ENCODE measurements at regions not wholly inside any gene's neighbourhood (a gene's known extent, or its start where the extent isn't known, plus 50 kb on each side); places are given as distances from the start of the nearest gene placed in this dataset.

GRCh38 chr20:60768216-60768615, 483.8 kb upstream of the CDH4 start:
- Histone ChIP-seq H3K27me3 (ENCODE audit: control insufficient read depth in 1 of 2, insufficient read depth in 2 of 2, low read length in 1 of 2) (no peaks in the 10 kb centered on the region), H3K4me1 (ENCODE audit: control insufficient read depth in 1 of 2, insufficient read depth in 2 of 2, low read length in 2 of 2) (no peaks in the 10 kb centered on the region), H3K36me3 (ENCODE audit: control insufficient read depth in 1 of 2, insufficient read depth in 2 of 2, low read length in 1 of 2) (no peaks in the 10 kb centered on the region), H3K27ac (ENCODE audit: low read depth in 1 of 2, low read length in 2 of 2) (no peak overlapping the region), H3K4me3 (ENCODE audit: low read length in 2 of 2) (no peak overlapping the region), H3K9me3 (ENCODE audit: control insufficient read depth, low read length) (peaks cover 2% of the 10 kb centered on the region)
- ATAC-seq (ENCODE audit: low FRiP score), result no peak
- 87% methylated on average over 1 of the region's 1 CpG for WGBS, 2 donors
- intact Hi-C loops (cut with DNase I), result no loop called here
- DNase-seq, result no peak

GRCh38 chr20:60780388-60781025, 471.6 kb upstream of the CDH4 start:
- Histone ChIP-seq H3K9me3 (ENCODE audit: control insufficient read depth, low read length) (peaks cover 5% of the 10 kb centered on the region), H3K27ac (ENCODE audit: low read depth in 1 of 2, low read length in 2 of 2) (no peak overlapping the region), H3K4me3 (ENCODE audit: low read length in 2 of 2) (no peak overlapping the region), H3K4me1 (ENCODE audit: control insufficient read depth in 1 of 2, insufficient read depth in 2 of 2, low read length in 2 of 2) (no peaks in the 10 kb centered on the region), H3K27me3 (ENCODE audit: control insufficient read depth in 1 of 2, insufficient read depth in 2 of 2, low read length in 1 of 2) (no peaks in the 10 kb centered on the region), H3K36me3 (ENCODE audit: control insufficient read depth in 1 of 2, insufficient read depth in 2 of 2, low read length in 1 of 2) (no peaks in the 10 kb centered on the region)
- WGBS, 2 donors, result 62 to 69% methylated on average over 6 of the region's 6 CpGs
- intact Hi-C loops (cut with DNase I), result no loop called here
- DNase-seq (no peak), ATAC-seq (ENCODE audit: low FRiP score) (no peak)

GRCh38 chr20:60782959-60783625, 469.0 kb upstream of the CDH4 start:
- DNase-seq (no peak), ATAC-seq (ENCODE audit: low FRiP score) (no peak)
- Histone ChIP-seq H3K4me1 (ENCODE audit: control insufficient read depth in 1 of 2, insufficient read depth in 2 of 2, low read length in 2 of 2) (no peaks in the 10 kb centered on the region), H3K4me3 (ENCODE audit: low read length in 2 of 2) (no peak overlapping the region), H3K36me3 (ENCODE audit: control insufficient read depth in 1 of 2, insufficient read depth in 2 of 2, low read length in 1 of 2) (no peaks in the 10 kb centered on the region), H3K27ac (ENCODE audit: low read depth in 1 of 2, low read length in 2 of 2) (no peak overlapping the region), H3K27me3 (ENCODE audit: control insufficient read depth in 1 of 2, insufficient read depth in 2 of 2, low read length in 1 of 2) (no peaks in the 10 kb centered on the region), H3K9me3 (ENCODE audit: control insufficient read depth, low read length) (peaks cover 5% of the 10 kb centered on the region)
- intact Hi-C loops (cut with DNase I), result no loop called here
- WGBS, 2 donors, result 87 to 88% methylated on average over 7 of the region's 7 CpGs

- ATAC-seq (ENCODE audit: low FRiP score), result no peak
- DNase-seq, result no peak
- Histone ChIP-seq H3K9me3 (ENCODE audit: control insufficient read depth, low read length) (peaks cover 1% of the 10 kb centered on the region), H3K27ac (ENCODE audit: low read depth in 1 of 2, low read length in 2 of 2) (no peak overlapping the region), H3K27me3 (ENCODE audit: control insufficient read depth in 1 of 2, insufficient read depth in 2 of 2, low read length in 1 of 2) (no peaks in the 10 kb centered on the region), H3K4me1 (ENCODE audit: control insufficient read depth in 1 of 2, insufficient read depth in 2 of 2, low read length in 2 of 2) (no peaks in the 10 kb centered on the region), H3K4me3 (ENCODE audit: low read length in 2 of 2) (no peak overlapping the region), H3K36me3 (ENCODE audit: control insufficient read depth in 1 of 2, insufficient read depth in 2 of 2, low read length in 1 of 2) (no peaks in the 10 kb centered on the region)
- intact Hi-C loops (cut with DNase I), result no loop called here
- WGBS, 2 donors, result 21 to 23% methylated on average over 1 of the region's 1 CpG
Measured at GRCh38 chr20:60785301-60785700, 466.8 kb upstream of the CDH4 start.

GRCh38 chr20:60785785-60786184, 466.3 kb upstream of the CDH4 start:
- H3K27ac ChIP-seq (ENCODE audit: low read depth in 1 of 2, low read length in 2 of 2), result no peak overlapping the region
- H3K4me3 ChIP-seq (ENCODE audit: low read length in 2 of 2), result no peak overlapping the region
- H3K9me3 ChIP-seq (ENCODE audit: control insufficient read depth, low read length), result peaks cover 1% of the 10 kb centered on the region
- no peaks in the 10 kb centered on the region for H3K27me3 ChIP-seq (ENCODE audit: control insufficient read depth in 1 of 2, insufficient read depth in 2 of 2, low read length in 1 of 2)
- ATAC-seq (ENCODE audit: low FRiP score) (no peak), DNase-seq (no peak)
- intact Hi-C loops (cut with DNase I), result no loop called here
- H3K36me3 ChIP-seq (ENCODE audit: control insufficient read depth in 1 of 2, insufficient read depth in 2 of 2, low read length in 1 of 2), result no peaks in the 10 kb centered on the region
- no peaks in the 10 kb centered on the region for H3K4me1 ChIP-seq (ENCODE audit: control insufficient read depth in 1 of 2, insufficient read depth in 2 of 2, low read length in 2 of 2)
- 38 to 42% methylated on average over 7 of the region's 7 CpGs for WGBS, 2 donors

GRCh38 chr20:60786686-60787217, 465.3 kb upstream of the CDH4 start:
- Histone ChIP-seq H3K27me3 (ENCODE audit: control insufficient read depth in 1 of 2, insufficient read depth in 2 of 2, low read length in 1 of 2) (no peaks in the 10 kb centered on the region), H3K4me3 (ENCODE audit: low read length in 2 of 2) (no peak overlapping the region), H3K4me1 (ENCODE audit: control insufficient read depth in 1 of 2, insufficient read depth in 2 of 2, low read length in 2 of 2) (no peaks in the 10 kb centered on the region), H3K36me3 (ENCODE audit: control insufficient read depth in 1 of 2, insufficient read depth in 2 of 2, low read length in 1 of 2) (no peaks in the 10 kb centered on the region), H3K27ac (ENCODE audit: low read depth in 1 of 2, low read length in 2 of 2) (no peak overlapping the region), H3K9me3 (ENCODE audit: control insufficient read depth, low read length) (peaks cover 1% of the 10 kb centered on the region)
- ATAC-seq (ENCODE audit: low FRiP score), result no peak
- no peak for DNase-seq
- intact Hi-C loops (cut with DNase I), result no loop called here
- 49 to 55% methylated on average over 4 of the region's 4 CpGs for WGBS, 2 donors

- no peak overlapping the region for H3K4me3 ChIP-seq (ENCODE audit: low read length in 2 of 2)
- no peaks in the 10 kb centered on the region for H3K4me1 ChIP-seq (ENCODE audit: control insufficient read depth in 1 of 2, insufficient read depth in 2 of 2, low read length in 2 of 2)
- peaks cover 1% of the 10 kb centered on the region for H3K9me3 ChIP-seq (ENCODE audit: control insufficient read depth, low read length)
- WGBS, 2 donors, result 7 to 9% methylated on average over 3 to 4 of the region's 4 CpGs
- intact Hi-C loops (cut with DNase I), result no loop called here
- no peaks in the 10 kb centered on the region for H3K27me3 ChIP-seq (ENCODE audit: control insufficient read depth in 1 of 2, insufficient read depth in 2 of 2, low read length in 1 of 2)
- no peak for ATAC-seq (ENCODE audit: low FRiP score)
- no peak overlapping the region for H3K27ac ChIP-seq (ENCODE audit: low read depth in 1 of 2, low read length in 2 of 2)
- no peaks in the 10 kb centered on the region for H3K36me3 ChIP-seq (ENCODE audit: control insufficient read depth in 1 of 2, insufficient read depth in 2 of 2, low read length in 1 of 2)
- DNase-seq, result no peak
Measured at GRCh38 chr20:60787276-60787675, 464.8 kb upstream of the CDH4 start.

GRCh38 chr20:60788070-60788469, 464.0 kb upstream of the CDH4 start:
- no peak for DNase-seq
- Histone ChIP-seq H3K4me1 (ENCODE audit: control insufficient read depth in 1 of 2, insufficient read depth in 2 of 2, low read length in 2 of 2) (no peaks in the 10 kb centered on the region), H3K9me3 (ENCODE audit: control insufficient read depth, low read length) (peaks cover 1% of the 10 kb centered on the region), H3K4me3 (ENCODE audit: low read length in 2 of 2) (no peak overlapping the region), H3K27me3 (ENCODE audit: control insufficient read depth in 1 of 2, insufficient read depth in 2 of 2, low read length in 1 of 2) (no peaks in the 10 kb centered on the region), H3K27ac (ENCODE audit: low read depth in 1 of 2, low read length in 2 of 2) (no peak overlapping the region), H3K36me3 (ENCODE audit: control insufficient read depth in 1 of 2, insufficient read depth in 2 of 2, low read length in 1 of 2) (no peaks in the 10 kb centered on the region)
- intact Hi-C loops (cut with DNase I), result no loop called here
- WGBS, 2 donors, result 49 to 50% methylated on average over 3 of the region's 3 CpGs
- ATAC-seq (ENCODE audit: low FRiP score), result no peak

- H3K9me3 ChIP-seq (ENCODE audit: control insufficient read depth, low read length), result peaks cover under 1% of the 10 kb centered on the region
- no peak overlapping the region for H3K4me3 ChIP-seq (ENCODE audit: low read length in 2 of 2)
- DNase-seq, result no peak
- no peak for ATAC-seq (ENCODE audit: low FRiP score)
- no peaks in the 10 kb centered on the region for H3K36me3 ChIP-seq (ENCODE audit: control insufficient read depth in 1 of 2, insufficient read depth in 2 of 2, low read length in 1 of 2)
- WGBS, 2 donors, result 93% methylated on average over 10 of the region's 10 CpGs
- intact Hi-C loops (cut with DNase I), result no loop called here
- H3K27ac ChIP-seq (ENCODE audit: low read depth in 1 of 2, low read length in 2 of 2), result no peak overlapping the region
- no peaks in the 10 kb centered on the region for H3K27me3 ChIP-seq (ENCODE audit: control insufficient read depth in 1 of 2, insufficient read depth in 2 of 2, low read length in 1 of 2)
- H3K4me1 ChIP-seq (ENCODE audit: control insufficient read depth in 1 of 2, insufficient read depth in 2 of 2, low read length in 2 of 2), result no peaks in the 10 kb centered on the region
Measured at GRCh38 chr20:60789399-60789798, 462.7 kb upstream of the CDH4 start.
